ENCODE measurements at regions not wholly inside any gene's neighbourhood (a gene's known extent, or its start where the extent isn't known, plus 50 kb on each side); places are given as distances from the start of the nearest gene placed in this dataset.

- no peaks in the 10 kb centered on the region for H3K4me1 ChIP-seq (ENCODE audit: low read length)
- no peak overlapping the region for H3K9ac ChIP-seq (ENCODE audit: low read length)
- TF ChIP-seq EZH2 (optimal IDR thresholded peaks at IDR 0.05; ENCODE audit: low read depth, low read length) (no peak), CTCF (IDR thresholded peaks at IDR 0.05; ENCODE audit: low read length) (no peak)
Observed at GRCh38 chr4:181502611-181503010, 740.6 kb upstream of the TENM3 start.

GRCh38 chr4:181503687-181504390, 739.4 kb upstream of the TENM3 start:
- H3F3A ChIP-seq (ENCODE audit: insufficient read depth, low read length), result no peaks in the 10 kb centered on the region
- H3K27me3 ChIP-seq (replicated peaks; ENCODE audit: insufficient read depth, low read length), result no peaks in the 10 kb centered on the region
- no peaks in the 10 kb centered on the region for H3K4me1 ChIP-seq (ENCODE audit: low read length)
- H3K4me3 ChIP-seq (ENCODE audit: low read length), result no peak overlapping the region
- H3K4me2 ChIP-seq (ENCODE audit: low read depth, low read length), result no peak overlapping the region
- no peak overlapping the region for H2AFZ ChIP-seq (ENCODE audit: low read length)
- no peaks in the 10 kb centered on the region for H4K20me1 ChIP-seq (ENCODE audit: insufficient read depth, low read length)
- no peaks in the 10 kb centered on the region for H3K36me3 ChIP-seq (replicated peaks; ENCODE audit: insufficient read depth, low read length)
- no peak for TF ChIP-seq CTCF (IDR thresholded peaks at IDR 0.05; ENCODE audit: low read length)
- no peak for TF ChIP-seq EZH2 (optimal IDR thresholded peaks at IDR 0.05; ENCODE audit: low read depth, low read length)
- TF ChIP-seq EZH2phosphoT487 (IDR thresholded peaks at IDR 0.05; ENCODE audit: low read length), result no peak
- DNase-seq, result no peak
- no peaks in the 10 kb centered on the region for H3K9me2 ChIP-seq (replicated peaks; ENCODE audit: insufficient read depth, low read length)
- H3K79me2 ChIP-seq (ENCODE audit: low read length), result no peaks in the 10 kb centered on the region
- H3K9me3 ChIP-seq (replicated peaks; ENCODE audit: insufficient read depth, low read length), result no peaks in the 10 kb centered on the region
- H3K9ac ChIP-seq (ENCODE audit: low read length), result no peak overlapping the region
- no peak overlapping the region for H3K27ac ChIP-seq (ENCODE audit: low read length)

More at GRCh38 chr4:181502611-181503010, 740.6 kb upstream of the TENM3 start:
- no peak overlapping the region for H3K4me3 ChIP-seq (ENCODE audit: low read length)
- no peaks in the 10 kb centered on the region for H4K20me1 ChIP-seq (ENCODE audit: insufficient read depth, low read length)
- H3F3A ChIP-seq (ENCODE audit: insufficient read depth, low read length), result no peaks in the 10 kb centered on the region
- H3K4me2 ChIP-seq (ENCODE audit: low read depth, low read length), result no peak overlapping the region
- no peak overlapping the region for H3K27ac ChIP-seq (ENCODE audit: low read length)
- no peak overlapping the region for H2AFZ ChIP-seq (ENCODE audit: low read length)
- no peaks in the 10 kb centered on the region for H3K36me3 ChIP-seq (replicated peaks; ENCODE audit: insufficient read depth, low read length)
- H3K9me3 ChIP-seq (replicated peaks; ENCODE audit: insufficient read depth, low read length), result no peaks in the 10 kb centered on the region
- H3K79me2 ChIP-seq (ENCODE audit: low read length), result no peaks in the 10 kb centered on the region
- no peaks in the 10 kb centered on the region for H3K9me2 ChIP-seq (replicated peaks; ENCODE audit: insufficient read depth, low read length)
- no peak for DNase-seq
- no peaks in the 10 kb centered on the region for H3K27me3 ChIP-seq (replicated peaks; ENCODE audit: insufficient read depth, low read length)

GRCh38 chr4:181504924-181505323, 738.3 kb upstream of the TENM3 start:
- H2AFZ ChIP-seq (ENCODE audit: low read length), result no peak overlapping the region
- TF ChIP-seq EZH2phosphoT487 (IDR thresholded peaks at IDR 0.05; ENCODE audit: low read length), result no peak
- TF ChIP-seq CTCF (IDR thresholded peaks at IDR 0.05; ENCODE audit: low read length), result no peak
- TF ChIP-seq EZH2 (optimal IDR thresholded peaks at IDR 0.05; ENCODE audit: low read depth, low read length), result no peak
- no peaks in the 10 kb centered on the region for H3K36me3 ChIP-seq (replicated peaks; ENCODE audit: insufficient read depth, low read length)
- no peaks in the 10 kb centered on the region for H3K9me2 ChIP-seq (replicated peaks; ENCODE audit: insufficient read depth, low read length)
- no peaks in the 10 kb centered on the region for H3F3A ChIP-seq (ENCODE audit: insufficient read depth, low read length)
- no peaks in the 10 kb centered on the region for H3K27me3 ChIP-seq (replicated peaks; ENCODE audit: insufficient read depth, low read length)
- no peak overlapping the region for H3K9ac ChIP-seq (ENCODE audit: low read length)
- no peaks in the 10 kb centered on the region for H4K20me1 ChIP-seq (ENCODE audit: insufficient read depth, low read length)
- no peaks in the 10 kb centered on the region for H3K79me2 ChIP-seq (ENCODE audit: low read length)
- no peak overlapping the region for H3K27ac ChIP-seq (ENCODE audit: low read length)
- no peak overlapping the region for H3K4me3 ChIP-seq (ENCODE audit: low read length)
- no peaks in the 10 kb centered on the region for H3K9me3 ChIP-seq (replicated peaks; ENCODE audit: insufficient read depth, low read length)
- DNase-seq, result no peak
- no peak overlapping the region for H3K4me2 ChIP-seq (ENCODE audit: low read depth, low read length)
- no peaks in the 10 kb centered on the region for H3K4me1 ChIP-seq (ENCODE audit: low read length)

Data from MM.1S (cell line).